ENCODE measurements at regions not wholly inside any gene's neighbourhood (a gene's known extent, or its start where the extent isn't known, plus 50 kb on each side); places are given as distances from the start of the nearest gene placed in this dataset.
A peak's percentile ranks its signal among the peaks of the same experiment; 100 is the strongest.

- H3K4me3 ChIP-seq (replicated peaks in 1 of 4; ENCODE audit: control extremely low read depth in 1 of 4, insufficient read depth in 1 of 4, low read depth in 3 of 4, low read length in 4 of 4): no peak overlapping the region
- H3K27me3 ChIP-seq (ENCODE audit: control insufficient read depth, insufficient read depth, low read length): no peaks in the 10 kb centered on the region
- H3K36me3 ChIP-seq (ENCODE audit: control insufficient read depth, insufficient read depth, low read length): no peaks in the 10 kb centered on the region
- no peak overlapping the region for H3K9ac ChIP-seq (ENCODE audit: insufficient read depth, low read length)
- no peak overlapping the region for H2AFZ ChIP-seq (ENCODE audit: low read length)
- DNase-seq (ENCODE audit: low read depth in 2 of 2): peak in 1 of 2 donors; percentile 52
- H3K4me2 ChIP-seq (ENCODE audit: extremely low read depth, insufficient read depth, low read length): no peak overlapping the region
- H3K4me1 ChIP-seq (ENCODE audit: control insufficient read depth, extremely low read depth, insufficient read depth, low read length): no peaks in the 10 kb centered on the region
- no peak for TF ChIP-seq CTCF (conservative IDR thresholded peaks at IDR 0.05 in 1 of 2, IDR thresholded peaks at IDR 0.05 in 1 of 2; ENCODE audit: low read depth in 1 of 2, low read length in 2 of 2)
- H3K79me2 ChIP-seq (ENCODE audit: control insufficient read depth, insufficient read depth, low read length): no peaks in the 10 kb centered on the region
- H3K9me3 ChIP-seq (ENCODE audit: control insufficient read depth, insufficient read depth, low read depth, low read length): no peaks in the 10 kb centered on the region
- no peak overlapping the region for H3K27ac ChIP-seq (ENCODE audit: insufficient read depth, low read length)
- H4K20me1 ChIP-seq (ENCODE audit: control insufficient read depth, extremely low read depth, insufficient read depth, low read length): no peaks in the 10 kb centered on the region
These were observed 395.0 kb upstream of the TCF4 start for GRCh38 chr18:55982992-55983391.

- Histone ChIP-seq H3K36me3 (ENCODE audit: control insufficient read depth, insufficient read depth, low read length) (no peaks in the 10 kb centered on the region), H3K27me3 (ENCODE audit: control insufficient read depth, insufficient read depth, low read length) (no peaks in the 10 kb centered on the region), H3K9me3 (ENCODE audit: control insufficient read depth, insufficient read depth, low read depth, low read length) (no peaks in the 10 kb centered on the region), H3K4me3 (replicated peaks in 1 of 4; ENCODE audit: control extremely low read depth in 1 of 4, insufficient read depth in 1 of 4, low read depth in 3 of 4, low read length in 4 of 4) (no peak overlapping the region), H4K20me1 (ENCODE audit: control insufficient read depth, extremely low read depth, insufficient read depth, low read length) (no peaks in the 10 kb centered on the region), H2AFZ (ENCODE audit: low read length) (no peak overlapping the region), H3K79me2 (ENCODE audit: control insufficient read depth, insufficient read depth, low read length) (no peaks in the 10 kb centered on the region), H3K4me2 (ENCODE audit: extremely low read depth, insufficient read depth, low read length) (no peak overlapping the region), H3K9ac (ENCODE audit: insufficient read depth, low read length) (no peak overlapping the region), H3K27ac (ENCODE audit: insufficient read depth, low read length) (no peak overlapping the region), H3K4me1 (ENCODE audit: control insufficient read depth, extremely low read depth, insufficient read depth, low read length) (no peaks in the 10 kb centered on the region)
- TF ChIP-seq CTCF (conservative IDR thresholded peaks at IDR 0.05 in 1 of 2, IDR thresholded peaks at IDR 0.05 in 1 of 2; ENCODE audit: low read depth in 1 of 2, low read length in 2 of 2): no peak
- TF ChIP-seq EZH2 (IDR thresholded peaks at IDR 0.05; ENCODE audit: low read length, missing control alignments): no peak
- DNase-seq (ENCODE audit: low read depth in 2 of 2): no peak
These were observed 393.9 kb upstream of the TCF4 start for GRCh38 chr18:55981712-55982475.

GRCh38 chr18:55974521-55974920 lies 386.5 kb upstream of the TCF4 start:
- H3K9me3 ChIP-seq (ENCODE audit: control insufficient read depth, insufficient read depth, low read depth, low read length): no peaks in the 10 kb centered on the region
- no peak overlapping the region for H3K4me2 ChIP-seq (ENCODE audit: extremely low read depth, insufficient read depth, low read length)
- H3K36me3 ChIP-seq (ENCODE audit: control insufficient read depth, insufficient read depth, low read length): no peaks in the 10 kb centered on the region
- no peak overlapping the region for H3K9ac ChIP-seq (ENCODE audit: insufficient read depth, low read length)
- H3K4me1 ChIP-seq (ENCODE audit: control insufficient read depth, extremely low read depth, insufficient read depth, low read length): no peaks in the 10 kb centered on the region
- TF ChIP-seq CTCF (conservative IDR thresholded peaks at IDR 0.05 in 1 of 2, IDR thresholded peaks at IDR 0.05 in 1 of 2; ENCODE audit: low read depth in 1 of 2, low read length in 2 of 2) (no peak), EZH2 (IDR thresholded peaks at IDR 0.05; ENCODE audit: low read length, missing control alignments) (no peak)
- H3K27me3 ChIP-seq (ENCODE audit: control insufficient read depth, insufficient read depth, low read length): no peaks in the 10 kb centered on the region
- H3K4me3 ChIP-seq (replicated peaks in 1 of 4; ENCODE audit: control extremely low read depth in 1 of 4, insufficient read depth in 1 of 4, low read depth in 3 of 4, low read length in 4 of 4): no peak overlapping the region
- no peak for DNase-seq (ENCODE audit: low read depth in 2 of 2)
- no peak overlapping the region for H2AFZ ChIP-seq (ENCODE audit: low read length)
- no peaks in the 10 kb centered on the region for H4K20me1 ChIP-seq (ENCODE audit: control insufficient read depth, extremely low read depth, insufficient read depth, low read length)
- no peak overlapping the region for H3K27ac ChIP-seq (ENCODE audit: insufficient read depth, low read length)
- no peaks in the 10 kb centered on the region for H3K79me2 ChIP-seq (ENCODE audit: control insufficient read depth, insufficient read depth, low read length)

Measured in fibroblast of lung (primary cell).